ENCODE measurements at regions not wholly inside any gene's neighbourhood (a gene's known extent, or its start where the extent isn't known, plus 50 kb on each side); places are given as distances from the start of the nearest gene placed in this dataset.

DNA sequence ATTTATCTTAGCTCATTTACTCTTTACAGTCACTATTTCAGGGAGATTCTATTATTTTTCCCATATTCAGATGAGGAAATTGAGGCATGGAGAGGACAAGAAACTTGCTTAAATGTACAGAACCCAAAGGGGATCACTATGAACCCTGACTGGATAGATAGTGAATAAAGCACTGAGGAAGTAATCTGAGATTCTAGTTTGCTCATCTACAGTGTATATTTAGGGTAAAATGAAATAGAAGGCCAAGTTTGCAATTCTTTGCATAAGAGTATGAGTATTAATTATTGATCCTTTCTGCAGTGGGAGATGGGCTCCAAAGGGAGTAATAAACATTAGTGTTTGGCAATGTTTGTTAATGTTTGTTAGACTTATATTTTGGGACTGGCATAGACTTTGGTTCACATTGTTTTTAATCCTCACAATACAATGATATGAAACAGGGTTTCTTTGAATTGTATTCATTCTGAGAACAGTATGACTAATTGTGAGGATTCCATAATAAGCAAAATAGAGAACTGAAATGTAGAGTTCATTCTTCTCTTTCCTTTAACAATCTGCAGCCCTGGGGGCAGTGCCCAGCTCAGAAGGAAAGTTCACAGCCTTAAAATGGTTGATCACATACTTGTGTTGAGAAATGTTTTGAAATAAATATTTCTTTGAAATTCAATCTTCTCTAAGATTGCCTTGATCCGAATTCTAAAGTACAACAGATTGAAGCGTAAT is 131.0 kb upstream of the ZNF804B start:
- Histone ChIP-seq H3K9ac (ENCODE audit: control insufficient read depth, extremely low read depth, insufficient read depth, low read length) (no peak overlapping the region), H3K9me3 (ENCODE audit: control insufficient read depth, low read depth, low read length) (no peaks in the 10 kb centered on the region), H2AFZ (ENCODE audit: control insufficient read depth, low read length) (no peak overlapping the region), H3K9me1 (ENCODE audit: control insufficient read depth, extremely low read depth, insufficient read depth, low read length) (no peaks in the 10 kb centered on the region), H3K27ac (ENCODE audit: control insufficient read depth, insufficient read depth, low read length) (no peak overlapping the region), H3K4me2 (ENCODE audit: control insufficient read depth, extremely low read depth, insufficient read depth, low read depth, low read length) (no peak overlapping the region), H3K27me3 (ENCODE audit: control insufficient read depth, extremely low read depth, insufficient read depth, low read length) (no peaks in the 10 kb centered on the region), H3K4me3 (ENCODE audit: control insufficient read depth in 2 of 3, extremely low read depth in 1 of 3, insufficient read depth in 2 of 3, low read depth in 1 of 3, low read length in 3 of 3) (no peak overlapping the region), H3K36me3 (ENCODE audit: control insufficient read depth in 2 of 2, extremely low read depth in 1 of 2, insufficient read depth in 2 of 2, low read length in 2 of 2) (no peaks in the 10 kb centered on the region), H4K20me1 (ENCODE audit: control insufficient read depth, extremely low read depth, insufficient read depth, low read length) (no peaks in the 10 kb centered on the region), H3K79me2 (ENCODE audit: control insufficient read depth, insufficient read depth, low read length) (no peaks in the 10 kb centered on the region), H3K4me1 (ENCODE audit: control insufficient read depth, extremely low read depth, insufficient read depth, low read length) (no peaks in the 10 kb centered on the region)
- no peak for DNase-seq (ENCODE audit: low read depth, low spot score)
- no peak for FAIRE-seq
- dilution Hi-C loops (cut with MboI; ENCODE audit: extremely low pct_ligation_motif_present, low sequenced_read_pairs): no loop called here
- TF ChIP-seq, protein P1, sequence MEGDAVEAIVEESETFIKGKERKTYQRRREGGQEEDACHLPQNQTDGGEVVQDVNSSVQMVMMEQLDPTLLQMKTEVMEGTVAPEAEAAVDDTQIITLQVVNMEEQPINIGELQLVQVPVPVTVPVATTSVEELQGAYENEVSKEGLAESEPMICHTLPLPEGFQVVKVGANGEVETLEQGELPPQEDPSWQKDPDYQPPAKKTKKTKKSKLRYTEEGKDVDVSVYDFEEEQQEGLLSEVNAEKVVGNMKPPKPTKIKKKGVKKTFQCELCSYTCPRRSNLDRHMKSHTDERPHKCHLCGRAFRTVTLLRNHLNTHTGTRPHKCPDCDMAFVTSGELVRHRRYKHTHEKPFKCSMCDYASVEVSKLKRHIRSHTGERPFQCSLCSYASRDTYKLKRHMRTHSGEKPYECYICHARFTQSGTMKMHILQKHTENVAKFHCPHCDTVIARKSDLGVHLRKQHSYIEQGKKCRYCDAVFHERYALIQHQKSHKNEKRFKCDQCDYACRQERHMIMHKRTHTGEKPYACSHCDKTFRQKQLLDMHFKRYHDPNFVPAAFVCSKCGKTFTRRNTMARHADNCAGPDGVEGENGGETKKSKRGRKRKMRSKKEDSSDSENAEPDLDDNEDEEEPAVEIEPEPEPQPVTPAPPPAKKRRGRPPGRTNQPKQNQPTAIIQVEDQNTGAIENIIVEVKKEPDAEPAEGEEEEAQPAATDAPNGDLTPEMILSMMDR (optimal IDR thresholded peaks at IDR 0.05 in 1 of 3, IDR thresholded peaks at IDR 0.05 in 1 of 3, conservative IDR thresholded peaks at IDR 0.05 in 1 of 3; ENCODE audit: extremely low read depth in 1 of 3, insufficient read depth in 2 of 3, low read length in 3 of 3): no peak
- no peak for TF ChIP-seq EZH2 (IDR thresholded peaks at IDR 0.05; ENCODE audit: low read length)

DNA sequence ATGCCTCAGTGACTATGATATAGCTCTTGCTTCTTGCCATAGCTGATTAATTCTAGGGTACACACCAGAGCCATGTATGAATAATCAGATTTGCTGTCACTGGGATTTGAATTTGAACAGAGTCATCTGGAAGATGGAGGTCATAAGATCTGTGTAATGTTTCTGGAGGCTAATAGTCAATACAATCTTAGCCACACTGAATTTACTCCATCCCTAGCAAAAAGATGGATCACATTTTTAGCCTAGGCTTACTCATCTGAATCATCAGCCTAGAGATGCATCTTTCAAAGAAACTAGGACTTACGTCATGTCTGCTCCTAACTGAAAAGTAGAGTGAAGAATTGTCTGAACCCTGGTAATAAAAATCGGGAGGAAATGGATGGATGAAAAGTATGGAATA is 142.3 kb upstream of the ZNF804B start:
- no peak overlapping the region for H3K27ac ChIP-seq (ENCODE audit: control insufficient read depth, insufficient read depth, low read length)
- H3K4me1 ChIP-seq (ENCODE audit: control insufficient read depth, extremely low read depth, insufficient read depth, low read length): no peaks in the 10 kb centered on the region
- H3K36me3 ChIP-seq (ENCODE audit: control insufficient read depth in 2 of 2, extremely low read depth in 1 of 2, insufficient read depth in 2 of 2, low read length in 2 of 2): no peaks in the 10 kb centered on the region
- no peak overlapping the region for H2AFZ ChIP-seq (ENCODE audit: control insufficient read depth, low read length)
- TF ChIP-seq, protein P1 (optimal IDR thresholded peaks at IDR 0.05 in 1 of 3, IDR thresholded peaks at IDR 0.05 in 1 of 3, conservative IDR thresholded peaks at IDR 0.05 in 1 of 3; ENCODE audit: extremely low read depth in 1 of 3, insufficient read depth in 2 of 3, low read length in 3 of 3): no peak
- TF ChIP-seq EZH2 (IDR thresholded peaks at IDR 0.05; ENCODE audit: low read length): no peak
- no peak for DNase-seq (ENCODE audit: low read depth, low spot score)
- no peaks in the 10 kb centered on the region for H3K9me1 ChIP-seq (ENCODE audit: control insufficient read depth, extremely low read depth, insufficient read depth, low read length)
- H3K4me2 ChIP-seq (ENCODE audit: control insufficient read depth, extremely low read depth, insufficient read depth, low read depth, low read length): no peak overlapping the region
- H4K20me1 ChIP-seq (ENCODE audit: control insufficient read depth, extremely low read depth, insufficient read depth, low read length): no peaks in the 10 kb centered on the region
- no peaks in the 10 kb centered on the region for H3K27me3 ChIP-seq (ENCODE audit: control insufficient read depth, extremely low read depth, insufficient read depth, low read length)
- no peak overlapping the region for H3K9ac ChIP-seq (ENCODE audit: control insufficient read depth, extremely low read depth, insufficient read depth, low read length)
- no peak overlapping the region for H3K4me3 ChIP-seq (ENCODE audit: control insufficient read depth in 2 of 3, extremely low read depth in 1 of 3, insufficient read depth in 2 of 3, low read depth in 1 of 3, low read length in 3 of 3)
- dilution Hi-C loops (cut with MboI; ENCODE audit: extremely low pct_ligation_motif_present, low sequenced_read_pairs): no loop called here
- no peaks in the 10 kb centered on the region for H3K9me3 ChIP-seq (ENCODE audit: control insufficient read depth, low read depth, low read length)
- FAIRE-seq: no peak
- no peaks in the 10 kb centered on the region for H3K79me2 ChIP-seq (ENCODE audit: control insufficient read depth, insufficient read depth, low read length)
